Sigmoid colon (tissue), 4 donors: ENCODE measurements at regions not wholly inside any gene's neighbourhood (a gene's known extent, or its start where the extent isn't known, plus 50 kb on each side); places are given as distances from the start of the nearest gene placed in this dataset.

Experiments
- POLR2A ChIP-seq, 2 donors: fragments of 450-650 bp; IDR thresholded peaks; one replicate each; pipeline ENCODE4 v1.6.1; 2016; ENCODE audit warnings: antibody characterized with exemption in 2 of 2, mild to moderate bottlenecking in 2 of 2, moderate library complexity in 2 of 2
- POLR2AphosphoS5 ChIP-seq, 4 donors: sonication (generic); formaldehyde crosslinking; IDR thresholded peaks; one replicate each; pipeline ENCODE4 v1.6.1; 2017; ENCODE audit warnings: antibody characterized with exemption in 4 of 4
- TF ChIP-seq, protein P1 (sequence below), 4 experiments: fragments of 450-650 bp in 3 of 4; fragments of 200-600 bp in 1 of 4; IDR thresholded peaks; one replicate each; pipeline ENCODE4 v1.5.1; 2016 to 2019; ENCODE audit warnings: antibody characterized with exemption in 4 of 4, mild to moderate bottlenecking in 3 of 4, moderate library complexity in 2 of 4

- TF ChIP-seq POLR2AphosphoS5 (IDR thresholded peaks at IDR 0.05) (no peak), POLR2A (IDR thresholded peaks at IDR 0.05) (no peak)
- TF ChIP-seq, protein P1, sequence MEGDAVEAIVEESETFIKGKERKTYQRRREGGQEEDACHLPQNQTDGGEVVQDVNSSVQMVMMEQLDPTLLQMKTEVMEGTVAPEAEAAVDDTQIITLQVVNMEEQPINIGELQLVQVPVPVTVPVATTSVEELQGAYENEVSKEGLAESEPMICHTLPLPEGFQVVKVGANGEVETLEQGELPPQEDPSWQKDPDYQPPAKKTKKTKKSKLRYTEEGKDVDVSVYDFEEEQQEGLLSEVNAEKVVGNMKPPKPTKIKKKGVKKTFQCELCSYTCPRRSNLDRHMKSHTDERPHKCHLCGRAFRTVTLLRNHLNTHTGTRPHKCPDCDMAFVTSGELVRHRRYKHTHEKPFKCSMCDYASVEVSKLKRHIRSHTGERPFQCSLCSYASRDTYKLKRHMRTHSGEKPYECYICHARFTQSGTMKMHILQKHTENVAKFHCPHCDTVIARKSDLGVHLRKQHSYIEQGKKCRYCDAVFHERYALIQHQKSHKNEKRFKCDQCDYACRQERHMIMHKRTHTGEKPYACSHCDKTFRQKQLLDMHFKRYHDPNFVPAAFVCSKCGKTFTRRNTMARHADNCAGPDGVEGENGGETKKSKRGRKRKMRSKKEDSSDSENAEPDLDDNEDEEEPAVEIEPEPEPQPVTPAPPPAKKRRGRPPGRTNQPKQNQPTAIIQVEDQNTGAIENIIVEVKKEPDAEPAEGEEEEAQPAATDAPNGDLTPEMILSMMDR (IDR thresholded peaks at IDR 0.05) = no peak
Observed at GRCh38 chr12:34212651-34213050, 190.4 kb downstream of the ALG10 start.
